PC-3 (cell line): ENCODE measurements at regions not wholly inside any gene's neighbourhood (a gene's known extent, or its start where the extent isn't known, plus 50 kb on each side); places are given as distances from the start of the nearest gene placed in this dataset.

ENCODE experiments used
- ATAC-seq: fragments of 200-7000 bp; cut with Tn5 transposase; 2 replicates; pipeline ENCODE4 v1.9.1; 2020; ENCODE audit warnings: mild to moderate bottlenecking, moderate library complexity
- BruUV-seq: library from RNA; stranded (reverse); fragments of 400-500 nt; replicated peaks from 2 replicates; lab custom pipeline; 2021; lab: Mats Ljungman, UMichigan
- CTCF ChIA-PET: fragments of 300-600 bp; sonication (Branson Sonifier 250); formaldehyde crosslinking; loops from one replicate; lab custom pipeline; 2022; ENCODE audit warnings: antibody characterized with exemption; lab: Charles Lee
- POLR2A ChIA-PET: fragments of 300-600 bp; sonication (Branson Sonifier 250); formaldehyde crosslinking; loops from one replicate; lab custom pipeline; 2022; ENCODE audit warnings: antibody characterized with exemption; ENCODE audit not compliant: unreplicated experiment; lab: Charles Lee
- DNase-seq: peaks from one replicate; pipeline ENCODE4 v3.0.0-alpha.2; 2015
- H2AFZ ChIP-seq: fragments of 300-600 bp; sonication (generic); 2 replicates; pipeline ENCODE4 v1.6.0; 2016; ENCODE audit warnings: antibody characterized with exemption, low read length
- H3F3A ChIP-seq: fragments of 300-600 bp; sonication (generic); one replicate; pipeline ENCODE4 v1.6.0; 2017; ENCODE audit warnings: antibody characterized with exemption, low read length, control low read depth, mild to moderate bottlenecking; ENCODE audit not compliant: unreplicated experiment
- H3K27ac ChIP-seq: fragments of 300-600 bp; sonication (generic); 2 replicates; pipeline ENCODE4 v1.5.1; 2016; ENCODE audit warnings: mild to moderate bottlenecking, low read length
- H3K27me3 ChIP-seq: fragments of 300-600 bp; sonication (generic); 2 replicates; pipeline ENCODE4 v1.6.1; 2016; ENCODE audit warnings: low read length, mixed read lengths
- H3K36me3 ChIP-seq: fragments of 300-600 bp; sonication (generic); 2 replicates; pipeline ENCODE4 v1.6.1; 2016; ENCODE audit warnings: low read depth, mixed run types, low read length, mixed read lengths
- H3K4me1 ChIP-seq: fragments of 300-600 bp; sonication (generic); 2 replicates; pipeline ENCODE4 v1.5.1; 2016; ENCODE audit warnings: low read length; ENCODE audit not compliant: insufficient read depth
- H3K4me2 ChIP-seq: fragments of 300-600 bp; sonication (generic); 2 replicates; pipeline ENCODE4 v1.6.0; 2016; ENCODE audit warnings: low read length
- H3K4me3 ChIP-seq: fragments of 300-600 bp; sonication (generic); 2 replicates; pipeline ENCODE4 v1.5.1; 2016; ENCODE audit warnings: mild to moderate bottlenecking, low read length, mixed read lengths
- H3K79me2 ChIP-seq: fragments of 300-600 bp; sonication (generic); 2 replicates; pipeline ENCODE4 v1.6.1; 2017; ENCODE audit warnings: low read length, mixed read lengths
- H3K9ac ChIP-seq: fragments of 300-600 bp; sonication (generic); 2 replicates; pipeline ENCODE4 v1.6.0; 2016; ENCODE audit warnings: mild to moderate bottlenecking, low read length
- H3K9me2 ChIP-seq: fragments of 300-600 bp; sonication (generic); replicated peaks from 2 replicates; pipeline ENCODE4 v1.6.1; 2016; ENCODE audit warnings: mixed run types, low read length, mixed read lengths
- H3K9me3 ChIP-seq: fragments of 300-600 bp; sonication (generic); 2 replicates; pipeline ENCODE4 v1.6.1; 2016; ENCODE audit warnings: low read length, mixed read lengths
- H4K20me1 ChIP-seq: fragments of 300-600 bp; sonication (generic); 2 replicates; pipeline ENCODE4 v1.6.1; 2016; ENCODE audit warnings: low read length, mixed read lengths
- CTCF ChIP-seq: fragments of 300-600 bp; sonication (generic); conservative IDR thresholded peaks from 2 replicates; pipeline ENCODE4 v1.5.1; 2017; ENCODE audit warnings: antibody characterized with exemption, low read depth, mild to moderate bottlenecking, low read length
- EZH2 ChIP-seq: fragments of 300-600 bp; sonication (generic); IDR thresholded peaks from one replicate; pipeline ENCODE4 v1.6.1; 2017; ENCODE audit warnings: antibody characterized with exemption, mild to moderate bottlenecking, low read length; ENCODE audit not compliant: unreplicated experiment
- EZH2phosphoT487 ChIP-seq: fragments of 300-600 bp; sonication (generic); IDR thresholded peaks from 2 replicates; pipeline ENCODE4 v1.6.1; 2018; ENCODE audit warnings: mild to moderate bottlenecking, antibody characterized with exemption, low read length, borderline replicate concordance
- intact Hi-C: fragments of 100-400 bp; cut with micrococcal nuclease; formaldehyde crosslinking; loops from 2 replicates; pipeline ENCODE4 v1.9.0; 2023

- Histone ChIP-seq H3F3A (no peaks in the 10 kb centered on the region), H4K20me1 (no peaks in the 10 kb centered on the region), H3K27me3 (no peaks in the 10 kb centered on the region), H3K4me3 (no peak overlapping the region), H3K36me3 (no peaks in the 10 kb centered on the region), H3K27ac (no peak overlapping the region), H3K4me2 (no peak overlapping the region), H2AFZ (no peak overlapping the region), H3K9ac (no peak overlapping the region), H3K4me1 (no peaks in the 10 kb centered on the region), H3K9me3 (no peaks in the 10 kb centered on the region), H3K9me2 (no peaks in the 10 kb centered on the region), H3K79me2 (no peaks in the 10 kb centered on the region)
- ATAC-seq (no peak), DNase-seq (no peak)
- BruUV-seq, result no TSS peak
- no peak for TF ChIP-seq CTCF
- TF ChIP-seq EZH2, result no peak
- TF ChIP-seq EZH2phosphoT487, result no peak
- POLR2A ChIA-PET, result no interaction called here
- intact Hi-C loops, result no loop called here
- CTCF ChIA-PET, result interaction anchor here (0.6 kb wide), 1 partner anchor 306 kb away, joined by 4 read pairs; no protein-coding TSS in a partner anchor
These were observed 263.3 kb downstream of the ETS1 start for GRCh38 chr11:128324051-128324481.

DNA sequence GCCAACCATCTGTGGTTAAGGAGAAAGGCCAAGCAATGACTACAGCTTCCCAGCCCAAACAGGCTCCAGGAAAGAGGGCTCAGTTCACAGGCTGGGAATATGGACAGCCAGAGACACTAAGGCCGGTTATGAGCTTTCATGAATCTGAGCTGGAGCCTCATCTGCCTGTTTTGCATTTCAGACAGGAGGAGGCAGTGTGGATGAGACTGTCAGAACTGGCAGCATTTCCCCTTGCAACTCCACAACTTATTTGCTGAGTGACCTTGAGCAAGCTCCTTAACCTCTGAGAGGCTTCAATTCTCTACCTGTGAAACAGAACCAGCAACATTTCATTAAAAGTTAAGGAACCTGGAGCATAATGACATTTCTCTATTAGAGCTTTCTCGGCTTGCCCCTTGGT lies 264.0 kb downstream of the ETS1 start:
- Histone ChIP-seq H3K27ac (no peak overlapping the region), H3K4me3 (no peak overlapping the region), H3K27me3 (no peaks in the 10 kb centered on the region), H4K20me1 (no peaks in the 10 kb centered on the region), H3F3A (no peaks in the 10 kb centered on the region), H3K9me3 (no peaks in the 10 kb centered on the region), H3K4me2 (no peak overlapping the region), H3K9ac (no peak overlapping the region), H3K9me2 (no peaks in the 10 kb centered on the region), H3K4me1 (no peaks in the 10 kb centered on the region), H3K36me3 (no peaks in the 10 kb centered on the region), H3K79me2 (no peaks in the 10 kb centered on the region), H2AFZ (no peak overlapping the region)
- no TSS peak for BruUV-seq
- ATAC-seq (peak; percentile 51; the same call in 1 of the 2 replicates), DNase-seq (no peak)
- POLR2A ChIA-PET, result no interaction called here
- TF ChIP-seq EZH2 (no peak), EZH2phosphoT487 (no peak), CTCF (peak; percentile 57; the same call in 1 of the 2 replicates)
- CTCF ChIA-PET, result interaction anchor here (0.6 to 1.0 kb wide), 2 partner anchors 174 to 309 kb away, joined by 3 read pairs; no protein-coding TSS in a partner anchor
- intact Hi-C loops, result no loop called here

DNA sequence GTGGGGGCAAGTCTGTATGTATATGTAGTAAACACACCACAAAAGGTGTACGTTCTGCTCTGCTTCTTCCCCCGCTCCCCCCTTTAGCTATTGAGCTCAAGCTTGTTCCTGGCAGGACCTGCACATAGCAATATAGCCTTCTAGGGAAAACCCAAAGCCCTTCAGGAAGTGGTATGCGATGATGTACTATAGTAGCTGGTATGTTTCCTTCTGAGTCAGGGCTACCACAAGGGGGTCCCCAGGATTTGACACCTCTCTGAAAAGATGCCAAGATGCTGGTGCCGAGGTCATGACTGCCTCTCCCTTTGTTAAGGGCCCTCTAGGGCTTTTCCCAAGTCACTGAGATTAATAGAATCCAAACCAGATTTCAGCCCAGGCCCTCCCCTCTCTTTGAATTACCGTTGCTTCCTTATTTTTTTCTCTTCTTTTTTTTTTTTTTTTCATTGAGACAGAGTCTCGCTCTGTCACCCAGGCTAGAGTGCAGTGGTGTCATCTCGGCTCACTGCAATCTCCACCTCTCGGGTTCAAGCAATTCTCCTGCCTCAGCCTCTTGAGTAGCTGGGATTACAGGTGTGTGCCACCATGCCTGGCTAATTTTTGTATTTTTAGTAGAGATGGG lies 268.4 kb downstream of the ETS1 start:
- H3K9me3 ChIP-seq, result peaks cover 10% of the 10 kb centered on the region
- H3K9ac ChIP-seq, result no peak overlapping the region
- no peaks in the 10 kb centered on the region for H3K36me3 ChIP-seq
- H2AFZ ChIP-seq, result no peak overlapping the region
- DNase-seq (no peak), ATAC-seq (no peak)
- no peak overlapping the region for H3K27ac ChIP-seq
- H3K4me2 ChIP-seq, result no peak overlapping the region
- H3K4me1 ChIP-seq, result no peaks in the 10 kb centered on the region
- H4K20me1 ChIP-seq, result no peaks in the 10 kb centered on the region
- TF ChIP-seq EZH2phosphoT487, result no peak
- no peak for TF ChIP-seq CTCF
- TF ChIP-seq EZH2, result no peak
- POLR2A ChIA-PET, result no interaction called here
- H3F3A ChIP-seq, result no peaks in the 10 kb centered on the region
- no peaks in the 10 kb centered on the region for H3K27me3 ChIP-seq
- CTCF ChIA-PET, result no interaction called here
- no peaks in the 10 kb centered on the region for H3K79me2 ChIP-seq
- H3K4me3 ChIP-seq, result no peak overlapping the region
- BruUV-seq, result no TSS peak
- intact Hi-C loops, result no loop called here
- H3K9me2 ChIP-seq, result no peaks in the 10 kb centered on the region
